ENCODE measurements at regions not wholly inside any gene's neighbourhood (a gene's known extent, or its start where the extent isn't known, plus 50 kb on each side); places are given as distances from the start of the nearest gene placed in this dataset.

GRCh38 chr4:141543176-141543575 lies 93.2 kb upstream of the IL15 start:
- no peak for TF ChIP-seq BHLHE40 (IDR thresholded peaks at IDR 0.05; ENCODE audit: low read length)
- no peak for TF ChIP-seq ZNF274 (IDR thresholded peaks at IDR 0.05; ENCODE audit: borderline replicate concordance, low read depth, low read length)
- no peak for TF ChIP-seq MXD1 (CRISPR knock-in tag; IDR thresholded peaks at IDR 0.05; ENCODE audit: borderline replicate concordance, poor library complexity, severe bottlenecking)
- TF ChIP-seq PML (IDR thresholded peaks at IDR 0.05; ENCODE audit: low read length) = no peak
- TF ChIP-seq THAP7 (CRISPR knock-in tag; IDR thresholded peaks at IDR 0.05) = no peak
- no peak for TF ChIP-seq RBM17 (IDR thresholded peaks at IDR 0.05; ENCODE audit: borderline replicate concordance, low read depth, low read length)
- no peak for TF ChIP-seq TAF9B (IDR thresholded peaks at IDR 0.05; ENCODE audit: partially characterized antibody)
- no peak for TF ChIP-seq ZSCAN29 (IDR thresholded peaks at IDR 0.05)
- no peak for TF ChIP-seq FOXA3 (CRISPR knock-in tag; conservative IDR thresholded peaks at IDR 0.05 in 1 of 2, IDR thresholded peaks at IDR 0.05 in 1 of 2)
- TF ChIP-seq E2F1 (CRISPR knock-in tag; IDR thresholded peaks at IDR 0.05) = no peak
- no peak for TF ChIP-seq NFYB (IDR thresholded peaks at IDR 0.05; ENCODE audit: extremely low read depth, insufficient read length)
